NCI-H2107 treated with DMSO at 0.1 percent for 48 hours (cell line): ENCODE measurements at regions not wholly inside any gene's neighbourhood (a gene's known extent, or its start where the extent isn't known, plus 50 kb on each side); places are given as distances from the start of the nearest gene placed in this dataset.

Experiments used
- DNase-seq: peaks from one replicate; lab custom pipeline; 2025; ENCODE audit not compliant: unreplicated experiment; lab: John Stamatoyannopoulos, UW

DNA sequence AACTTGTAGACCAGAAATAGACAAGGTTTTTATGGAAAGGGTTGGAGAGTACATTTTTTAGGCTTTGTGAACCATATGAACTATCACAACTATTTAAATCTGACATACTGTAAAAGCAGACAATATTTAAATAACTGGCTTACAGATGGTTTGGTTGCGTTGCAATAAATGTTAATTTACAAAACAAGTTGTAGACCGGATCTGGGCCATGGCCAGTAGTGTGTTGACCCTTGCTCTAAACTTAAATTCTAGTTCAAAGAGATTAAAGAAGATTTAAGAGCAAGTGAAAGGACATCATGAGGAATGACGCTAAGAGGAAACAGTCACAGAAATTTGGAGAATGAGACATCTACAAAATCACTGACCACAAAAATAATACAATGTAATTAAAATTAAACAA, 652.7 kb downstream of the DCDC2C start:
- DNase-seq: no peak

DNA sequence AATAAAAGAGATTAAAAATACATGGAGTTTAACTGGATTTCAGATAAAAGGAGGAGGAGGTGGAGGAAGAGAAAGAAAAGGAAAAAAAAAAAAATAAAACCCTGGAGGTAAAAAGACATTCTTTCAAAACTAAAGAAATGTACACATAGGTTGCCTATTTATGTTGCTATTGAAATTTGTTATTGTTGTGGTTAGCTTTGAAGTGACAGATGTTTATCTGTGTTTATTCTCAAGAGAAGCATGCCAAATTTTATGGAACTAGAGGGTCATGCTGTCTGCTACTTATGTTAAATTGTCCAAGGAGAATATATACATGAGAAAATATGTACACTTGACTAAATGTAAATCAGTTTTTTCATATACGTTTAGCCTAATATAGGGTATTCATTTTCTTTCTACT, 653.2 kb downstream of the DCDC2C start:
- no peak for DNase-seq

DNA sequence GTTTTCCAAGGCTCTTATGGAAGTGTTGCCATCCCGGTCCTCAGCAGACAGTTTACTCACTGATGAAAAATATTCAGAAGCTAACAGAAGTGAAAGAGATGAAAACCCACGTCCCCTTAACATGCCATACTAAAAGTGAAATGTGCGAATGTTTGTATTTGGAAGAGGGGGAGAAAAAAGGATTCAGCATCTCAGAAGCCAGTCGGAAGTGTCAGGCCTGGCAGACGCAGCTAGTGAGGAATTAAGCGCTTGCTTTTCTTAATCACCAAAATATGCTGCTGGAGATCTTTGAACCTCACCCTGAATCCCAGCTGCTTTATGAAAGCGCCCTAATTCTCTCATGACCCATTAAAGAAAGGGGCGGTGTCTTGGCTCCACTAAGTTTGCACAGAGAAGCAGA, 653.7 kb downstream of the DCDC2C start:
- peak; percentile 10 for DNase-seq

DNA sequence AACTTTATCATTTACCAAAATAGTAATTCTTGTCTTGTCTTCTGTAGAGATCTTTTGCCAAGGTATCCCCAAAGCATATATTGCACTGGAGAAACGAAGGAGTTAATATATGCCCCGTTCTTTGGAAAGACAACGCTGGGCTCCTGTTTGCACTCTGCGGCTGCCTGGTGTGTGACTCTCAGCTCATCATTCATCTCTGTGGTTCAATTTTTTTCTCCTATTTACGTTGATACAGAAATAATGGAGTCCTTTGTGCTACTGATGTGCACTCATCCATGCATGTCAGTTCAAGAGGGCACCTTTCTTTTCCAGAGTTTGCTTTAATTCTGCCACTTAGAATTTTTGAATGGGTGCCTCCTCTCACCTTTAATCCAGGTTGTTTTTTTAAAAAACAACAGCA, 655.5 kb downstream of the DCDC2C start:
- DNase-seq: peak; percentile 97

GRCh38 chr2:4368907-4369306, 665.5 kb downstream of the DCDC2C start:
- DNase-seq: no peak

GRCh38 chr2:4369826-4370419, 666.5 kb downstream of the DCDC2C start:
- no peak for DNase-seq

DNA sequence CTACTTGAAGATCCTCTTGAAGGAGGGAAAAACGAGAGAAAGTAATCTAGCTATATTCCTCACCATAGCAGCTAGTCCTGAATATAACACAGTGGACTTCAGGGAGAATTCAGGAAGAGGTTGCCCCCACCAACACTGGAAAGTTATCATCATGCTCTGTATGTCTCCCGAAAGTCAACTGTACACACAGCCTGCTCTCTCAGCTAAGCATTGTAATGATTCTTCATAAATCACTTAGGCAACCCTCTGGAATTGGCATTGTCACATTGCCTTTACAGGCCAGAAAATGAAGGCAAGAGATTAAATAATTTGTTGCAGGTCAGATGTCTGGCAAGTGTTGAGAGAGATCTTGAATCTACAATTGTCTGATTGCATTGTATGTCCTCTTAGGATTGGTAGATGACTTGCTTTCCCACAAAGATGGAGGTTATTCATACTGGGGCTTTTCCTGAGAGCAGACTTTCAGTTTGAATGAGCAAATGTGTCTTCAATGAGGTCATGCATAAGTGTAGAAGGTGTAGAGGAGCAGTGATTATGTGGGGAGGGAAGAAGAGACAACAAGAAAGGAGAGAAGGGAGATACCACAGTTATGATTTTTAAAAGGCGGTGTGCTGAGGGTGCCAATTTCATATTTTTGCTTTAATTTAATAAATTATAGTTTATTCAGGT, 667.2 kb downstream of the DCDC2C start:
- DNase-seq: no peak

- DNase-seq: no peak
Measured at GRCh38 chr2:4381049-4381448, 677.7 kb downstream of the DCDC2C start.

GRCh38 chr2:4381773-4382172, 678.4 kb downstream of the DCDC2C start:
- DNase-seq: no peak

GRCh38 chr2:4391013-4391412, 687.6 kb downstream of the DCDC2C start:
- no peak for DNase-seq

- no peak for DNase-seq
Measured at GRCh38 chr2:4404363-4404762, 701.0 kb downstream of the DCDC2C start.

GRCh38 chr2:4408321-4408720, 704.9 kb downstream of the DCDC2C start:
- no peak for DNase-seq

DNA sequence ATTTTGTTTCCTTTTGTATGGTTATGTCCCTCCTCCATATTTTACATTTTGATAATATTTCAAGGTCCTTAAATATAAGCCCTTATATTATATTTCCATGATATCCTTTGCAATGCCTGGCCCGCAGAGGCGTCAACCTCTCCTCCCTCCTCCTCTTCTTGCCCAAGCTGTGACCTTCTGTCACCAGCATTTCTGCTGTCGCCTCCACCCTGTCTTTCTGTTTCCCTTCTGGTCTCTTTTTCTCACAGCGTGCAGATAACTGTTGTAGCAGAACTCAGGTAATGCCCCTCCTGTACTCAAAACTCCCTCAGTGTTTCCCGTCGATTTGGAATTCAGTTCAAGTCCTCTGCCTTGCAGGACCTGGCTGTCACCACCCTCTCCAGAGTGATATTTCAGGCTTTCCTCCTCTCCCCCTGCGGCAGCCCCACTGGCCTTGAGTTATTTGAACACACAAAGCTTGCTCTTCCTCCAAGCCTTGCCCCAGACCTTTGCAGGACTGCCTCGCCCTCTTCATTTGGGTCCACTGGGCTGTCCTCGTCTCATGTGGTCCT, 709.3 kb downstream of the DCDC2C start:
- DNase-seq: no peak

GRCh38 chr2:4415171-4415570, 711.8 kb downstream of the DCDC2C start:
- DNase-seq: no peak

DNA sequence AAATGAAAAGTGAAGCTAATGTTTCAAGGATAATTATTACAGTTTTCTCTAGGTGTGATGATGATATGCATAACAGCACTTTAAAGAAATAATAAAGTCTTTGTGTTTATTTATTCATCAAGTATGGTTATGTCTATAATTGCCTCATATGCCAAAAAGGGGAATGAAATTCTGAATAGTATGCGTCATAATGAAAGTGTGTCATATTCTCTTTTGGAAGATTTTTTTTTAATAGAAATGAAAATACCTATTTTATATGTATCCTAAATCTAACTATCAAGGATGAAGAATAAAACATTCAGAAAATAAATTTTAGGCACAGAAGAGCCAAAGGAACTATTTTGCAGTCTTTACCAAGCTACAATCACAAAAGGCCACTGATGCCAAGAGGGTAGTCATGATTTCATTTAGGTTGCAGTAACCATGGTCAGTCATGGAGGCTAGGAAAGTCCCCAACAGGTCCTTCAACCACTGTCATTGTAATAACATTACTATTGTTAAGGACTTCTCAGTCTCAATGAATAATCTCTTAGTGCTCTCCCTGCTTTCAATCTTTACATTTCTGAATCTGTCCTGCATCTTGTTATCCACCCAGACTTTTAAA, 712.5 kb downstream of the DCDC2C start:
- DNase-seq: no peak

DNA sequence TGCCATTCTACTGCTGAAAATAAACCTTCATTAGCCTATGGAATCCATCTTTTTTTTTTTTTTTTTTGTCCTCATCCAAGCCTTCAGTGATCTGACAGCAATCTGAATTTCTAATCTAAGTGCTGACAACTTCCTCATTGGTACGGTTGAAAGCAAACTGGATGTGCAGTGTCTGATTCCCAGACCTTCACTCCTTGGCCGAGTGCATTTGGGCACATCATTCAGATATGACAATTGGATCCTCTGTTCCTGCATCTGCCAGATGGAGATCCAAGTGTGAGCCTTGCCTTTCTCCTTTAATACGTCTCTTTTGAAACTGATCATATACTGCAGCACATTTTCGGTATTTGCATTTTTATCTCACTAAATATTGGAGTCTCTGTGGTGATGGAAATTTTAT, 713.1 kb downstream of the DCDC2C start:
- no peak for DNase-seq

GRCh38 chr2:4417771-4418170, 714.4 kb downstream of the DCDC2C start:
- DNase-seq: no peak

- no peak for DNase-seq
Measured at GRCh38 chr2:4420032-4420431, 716.7 kb downstream of the DCDC2C start.

DNA sequence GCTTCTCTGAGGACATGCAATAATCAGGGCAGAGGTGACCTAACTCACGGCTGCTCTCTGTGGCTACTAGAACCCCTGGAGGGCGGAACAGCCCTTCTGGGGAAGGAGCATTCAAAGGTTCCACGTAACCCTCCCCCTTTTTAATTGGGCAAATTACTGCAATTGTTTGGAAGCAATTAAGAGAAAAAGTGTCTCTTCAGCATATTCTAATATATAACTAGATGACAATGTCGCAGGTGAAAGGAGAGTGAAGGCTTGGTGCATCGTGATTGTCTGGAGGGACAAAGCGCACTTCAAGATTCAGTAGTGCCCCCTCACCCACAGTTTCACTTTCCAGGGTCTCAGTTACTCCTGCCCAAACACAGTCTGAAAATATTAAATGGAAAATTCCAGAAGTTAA, 720.8 kb downstream of the DCDC2C start:
- DNase-seq: no peak

- no peak for DNase-seq
Measured at GRCh38 chr2:4427083-4427482, 723.7 kb downstream of the DCDC2C start.

DNA sequence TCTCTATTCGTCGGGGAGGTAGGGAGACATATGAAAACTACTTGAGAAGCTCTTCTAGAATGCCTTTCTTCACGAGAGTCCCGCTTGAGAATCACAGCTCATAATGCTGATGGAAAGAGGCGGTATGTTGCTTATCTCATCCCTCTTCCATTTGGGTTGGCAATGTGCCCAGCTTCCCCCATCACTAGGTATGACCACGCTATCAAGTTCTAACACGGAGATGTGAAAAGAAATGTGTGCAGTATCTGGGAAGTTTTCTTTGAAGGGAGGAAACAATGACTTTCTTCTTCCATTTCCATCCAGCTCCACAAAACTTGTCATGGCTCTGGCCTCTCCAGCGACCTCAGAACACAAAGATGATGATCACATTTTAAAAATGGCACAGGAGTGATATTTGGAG, 742.4 kb downstream of the DCDC2C start:
- DNase-seq: no peak

- no peak for DNase-seq
Measured at GRCh38 chr2:4454907-4455306, 751.5 kb downstream of the DCDC2C start.
